ENCODE measurements at regions not wholly inside any gene's neighbourhood (a gene's known extent, or its start where the extent isn't known, plus 50 kb on each side); places are given as distances from the start of the nearest gene placed in this dataset.

GRCh38 chr3:117228466-117228865, 518.9 kb downstream of the TUSC7 start:
- no peak for TF ChIP-seq POLR2A (IDR thresholded peaks at IDR 0.05)
- no peak for TF ChIP-seq CTCF (IDR thresholded peaks at IDR 0.05)
